SU-DHL-6 (cell line): ENCODE measurements at regions not wholly inside any gene's neighbourhood (a gene's known extent, or its start where the extent isn't known, plus 50 kb on each side); places are given as distances from the start of the nearest gene placed in this dataset.

Experiments used
- EZH2phosphoT487 ChIP-seq: fragments of 200-600 bp; sonication (generic), shearing (Covaris generic); conservative IDR thresholded peaks from 2 replicates; pipeline ENCODE4 v1.6.1; 2018; ENCODE audit warnings: mild to moderate bottlenecking, antibody characterized with exemption, low read length, moderate library complexity, mixed read lengths
- TF ChIP-seq, protein P1 (sequence below): fragments of 200-600 bp; sonication (generic); IDR thresholded peaks from one replicate; pipeline ENCODE4 v1.5.1; 2017; ENCODE audit warnings: antibody characterized with exemption, mild to moderate bottlenecking, low read length, moderate library complexity; ENCODE audit not compliant: insufficient read depth, poor library complexity, severe bottlenecking

DNA sequence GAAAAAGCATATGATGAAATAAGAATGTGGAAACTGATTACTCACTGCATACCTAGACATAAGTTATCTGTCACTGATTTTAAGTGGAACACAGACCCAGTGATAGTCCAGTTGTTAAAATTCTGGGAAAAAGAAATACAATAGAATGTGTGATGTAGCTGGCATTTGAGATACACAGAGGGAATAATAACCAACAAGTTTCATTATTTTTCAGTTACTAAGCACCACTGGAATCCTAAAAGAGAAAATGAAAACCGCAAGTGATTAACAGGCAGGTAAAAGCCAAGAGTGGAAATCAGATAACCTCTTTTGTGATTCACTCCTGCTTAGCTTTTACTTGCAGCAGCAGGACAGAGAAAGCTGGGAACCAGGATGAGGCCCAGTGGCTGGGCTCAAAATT lies 994.0 kb upstream of the SEMA6A start:
- TF ChIP-seq, protein P1, sequence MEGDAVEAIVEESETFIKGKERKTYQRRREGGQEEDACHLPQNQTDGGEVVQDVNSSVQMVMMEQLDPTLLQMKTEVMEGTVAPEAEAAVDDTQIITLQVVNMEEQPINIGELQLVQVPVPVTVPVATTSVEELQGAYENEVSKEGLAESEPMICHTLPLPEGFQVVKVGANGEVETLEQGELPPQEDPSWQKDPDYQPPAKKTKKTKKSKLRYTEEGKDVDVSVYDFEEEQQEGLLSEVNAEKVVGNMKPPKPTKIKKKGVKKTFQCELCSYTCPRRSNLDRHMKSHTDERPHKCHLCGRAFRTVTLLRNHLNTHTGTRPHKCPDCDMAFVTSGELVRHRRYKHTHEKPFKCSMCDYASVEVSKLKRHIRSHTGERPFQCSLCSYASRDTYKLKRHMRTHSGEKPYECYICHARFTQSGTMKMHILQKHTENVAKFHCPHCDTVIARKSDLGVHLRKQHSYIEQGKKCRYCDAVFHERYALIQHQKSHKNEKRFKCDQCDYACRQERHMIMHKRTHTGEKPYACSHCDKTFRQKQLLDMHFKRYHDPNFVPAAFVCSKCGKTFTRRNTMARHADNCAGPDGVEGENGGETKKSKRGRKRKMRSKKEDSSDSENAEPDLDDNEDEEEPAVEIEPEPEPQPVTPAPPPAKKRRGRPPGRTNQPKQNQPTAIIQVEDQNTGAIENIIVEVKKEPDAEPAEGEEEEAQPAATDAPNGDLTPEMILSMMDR: no peak
- no peak for TF ChIP-seq EZH2phosphoT487
